ENCODE measurements at regions not wholly inside any gene's neighbourhood (a gene's known extent, or its start where the extent isn't known, plus 50 kb on each side); places are given as distances from the start of the nearest gene placed in this dataset.

DNA sequence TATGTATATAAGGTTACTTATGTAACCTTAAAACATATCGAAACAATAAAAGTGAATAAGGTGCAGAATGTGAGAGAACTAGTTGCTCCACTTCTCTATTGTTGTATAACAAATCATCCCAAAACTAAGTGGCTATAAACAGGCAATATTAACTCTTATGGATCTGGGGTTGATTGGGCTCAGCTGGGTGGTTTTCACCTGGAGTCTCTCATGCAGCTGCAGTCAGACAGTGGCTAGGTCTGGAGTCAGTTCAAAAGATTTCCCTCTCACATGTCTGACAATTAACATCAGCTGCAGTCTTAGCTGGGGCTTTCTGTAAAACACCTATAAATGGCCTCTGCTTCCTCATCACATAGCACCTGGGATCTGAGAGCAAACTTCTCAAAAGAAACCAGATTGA, 288.4 kb upstream of the SASH1 start:
- TF ChIP-seq RFX5 (IDR thresholded peaks at IDR 0.05; ENCODE audit: low read depth, low read length), result no peak
- TF ChIP-seq, protein P1, sequence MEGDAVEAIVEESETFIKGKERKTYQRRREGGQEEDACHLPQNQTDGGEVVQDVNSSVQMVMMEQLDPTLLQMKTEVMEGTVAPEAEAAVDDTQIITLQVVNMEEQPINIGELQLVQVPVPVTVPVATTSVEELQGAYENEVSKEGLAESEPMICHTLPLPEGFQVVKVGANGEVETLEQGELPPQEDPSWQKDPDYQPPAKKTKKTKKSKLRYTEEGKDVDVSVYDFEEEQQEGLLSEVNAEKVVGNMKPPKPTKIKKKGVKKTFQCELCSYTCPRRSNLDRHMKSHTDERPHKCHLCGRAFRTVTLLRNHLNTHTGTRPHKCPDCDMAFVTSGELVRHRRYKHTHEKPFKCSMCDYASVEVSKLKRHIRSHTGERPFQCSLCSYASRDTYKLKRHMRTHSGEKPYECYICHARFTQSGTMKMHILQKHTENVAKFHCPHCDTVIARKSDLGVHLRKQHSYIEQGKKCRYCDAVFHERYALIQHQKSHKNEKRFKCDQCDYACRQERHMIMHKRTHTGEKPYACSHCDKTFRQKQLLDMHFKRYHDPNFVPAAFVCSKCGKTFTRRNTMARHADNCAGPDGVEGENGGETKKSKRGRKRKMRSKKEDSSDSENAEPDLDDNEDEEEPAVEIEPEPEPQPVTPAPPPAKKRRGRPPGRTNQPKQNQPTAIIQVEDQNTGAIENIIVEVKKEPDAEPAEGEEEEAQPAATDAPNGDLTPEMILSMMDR (conservative IDR thresholded peaks at IDR 0.05; ENCODE audit: low read depth, low read length), result no peak
- TF ChIP-seq POLR2A (IDR thresholded peaks at IDR 0.05; ENCODE audit: low read depth, low read length), result no peak
- TF ChIP-seq SMC3 (IDR thresholded peaks at IDR 0.05; ENCODE audit: low read depth, low read length), result no peak
- TF ChIP-seq, protein P2, sequence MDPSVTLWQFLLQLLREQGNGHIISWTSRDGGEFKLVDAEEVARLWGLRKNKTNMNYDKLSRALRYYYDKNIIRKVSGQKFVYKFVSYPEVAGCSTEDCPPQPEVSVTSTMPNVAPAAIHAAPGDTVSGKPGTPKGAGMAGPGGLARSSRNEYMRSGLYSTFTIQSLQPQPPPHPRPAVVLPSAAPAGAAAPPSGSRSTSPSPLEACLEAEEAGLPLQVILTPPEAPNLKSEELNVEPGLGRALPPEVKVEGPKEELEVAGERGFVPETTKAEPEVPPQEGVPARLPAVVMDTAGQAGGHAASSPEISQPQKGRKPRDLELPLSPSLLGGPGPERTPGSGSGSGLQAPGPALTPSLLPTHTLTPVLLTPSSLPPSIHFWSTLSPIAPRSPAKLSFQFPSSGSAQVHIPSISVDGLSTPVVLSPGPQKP (IDR thresholded peaks at IDR 0.05; ENCODE audit: borderline replicate concordance, low read depth, low read length), result no peak
- TF ChIP-seq CEBPB (IDR thresholded peaks at IDR 0.05; ENCODE audit: low read depth, low read length), result no peak
- TF ChIP-seq MAFK (IDR thresholded peaks at IDR 0.05; ENCODE audit: low read depth, low read length), result no peak
- TF ChIP-seq, protein P3, sequence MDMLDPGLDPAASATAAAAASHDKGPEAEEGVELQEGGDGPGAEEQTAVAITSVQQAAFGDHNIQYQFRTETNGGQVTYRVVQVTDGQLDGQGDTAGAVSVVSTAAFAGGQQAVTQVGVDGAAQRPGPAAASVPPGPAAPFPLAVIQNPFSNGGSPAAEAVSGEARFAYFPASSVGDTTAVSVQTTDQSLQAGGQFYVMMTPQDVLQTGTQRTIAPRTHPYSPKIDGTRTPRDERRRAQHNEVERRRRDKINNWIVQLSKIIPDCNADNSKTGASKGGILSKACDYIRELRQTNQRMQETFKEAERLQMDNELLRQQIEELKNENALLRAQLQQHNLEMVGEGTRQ (IDR thresholded peaks at IDR 0.05; ENCODE audit: low read depth, low read length), result no peak
- no peak for TF ChIP-seq MXI1 (IDR thresholded peaks at IDR 0.05; ENCODE audit: borderline replicate concordance, low read depth, low read length)
- TF ChIP-seq RAD21 (IDR thresholded peaks at IDR 0.05; ENCODE audit: low read length), result no peak
- no peak for TF ChIP-seq CHD1 (IDR thresholded peaks at IDR 0.05; ENCODE audit: low read depth, low read length)
- no peak for TF ChIP-seq BHLHE40 (IDR thresholded peaks at IDR 0.05; ENCODE audit: low read depth, low read length)
- no peak for TF ChIP-seq FOS (IDR thresholded peaks at IDR 0.05; ENCODE audit: low read depth, low read length)

All from IMR-90 (cell line).